ENCODE measurements at regions not wholly inside any gene's neighbourhood (a gene's known extent, or its start where the extent isn't known, plus 50 kb on each side); places are given as distances from the start of the nearest gene placed in this dataset.

GRCh38 chr2:238774071-238774470, 73.8 kb upstream of the TWIST2 start:
- TF ChIP-seq ZNF565 (CRISPR knock-in tag; conservative IDR thresholded peaks at IDR 0.05; ENCODE audit: low read depth) (no peak), ZNF8 (CRISPR knock-in tag; IDR thresholded peaks at IDR 0.05) (no peak), BACH2 (CRISPR knock-in tag; IDR thresholded peaks at IDR 0.05; ENCODE audit: borderline replicate concordance) (no peak), ZNF70 (CRISPR knock-in tag; IDR thresholded peaks at IDR 0.05) (no peak), TCF4 (CRISPR knock-in tag; IDR thresholded peaks at IDR 0.05; ENCODE audit: borderline replicate concordance) (no peak), GLIS3 (CRISPR knock-in tag; IDR thresholded peaks at IDR 0.05) (no peak), ZFP3 (CRISPR knock-in tag; IDR thresholded peaks at IDR 0.05) (no peak), CSDC2 (CRISPR knock-in tag; IDR thresholded peaks at IDR 0.05) (no peak), PPARA (CRISPR knock-in tag; IDR thresholded peaks at IDR 0.05; ENCODE audit: borderline replicate concordance) (no peak), SNAI2 (CRISPR knock-in tag; IDR thresholded peaks at IDR 0.05) (no peak)
- TF ChIP-seq, protein P1, sequence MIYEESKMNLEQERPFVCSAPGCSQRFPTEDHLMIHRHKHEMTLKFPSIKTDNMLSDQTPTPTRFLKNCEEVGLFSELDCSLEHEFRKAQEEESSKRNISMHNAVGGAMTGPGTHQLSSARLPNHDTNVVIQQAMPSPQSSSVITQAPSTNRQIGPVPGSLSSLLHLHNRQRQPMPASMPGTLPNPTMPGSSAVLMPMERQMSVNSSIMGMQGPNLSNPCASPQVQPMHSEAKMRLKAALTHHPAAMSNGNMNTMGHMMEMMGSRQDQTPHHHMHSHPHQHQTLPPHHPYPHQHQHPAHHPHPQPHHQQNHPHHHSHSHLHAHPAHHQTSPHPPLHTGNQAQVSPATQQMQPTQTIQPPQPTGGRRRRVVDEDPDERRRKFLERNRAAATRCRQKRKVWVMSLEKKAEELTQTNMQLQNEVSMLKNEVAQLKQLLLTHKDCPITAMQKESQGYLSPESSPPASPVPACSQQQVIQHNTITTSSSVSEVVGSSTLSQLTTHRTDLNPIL (CRISPR knock-in tag; IDR thresholded peaks at IDR 0.05; ENCODE audit: low read depth): no peak
- TF ChIP-seq, protein P2, sequence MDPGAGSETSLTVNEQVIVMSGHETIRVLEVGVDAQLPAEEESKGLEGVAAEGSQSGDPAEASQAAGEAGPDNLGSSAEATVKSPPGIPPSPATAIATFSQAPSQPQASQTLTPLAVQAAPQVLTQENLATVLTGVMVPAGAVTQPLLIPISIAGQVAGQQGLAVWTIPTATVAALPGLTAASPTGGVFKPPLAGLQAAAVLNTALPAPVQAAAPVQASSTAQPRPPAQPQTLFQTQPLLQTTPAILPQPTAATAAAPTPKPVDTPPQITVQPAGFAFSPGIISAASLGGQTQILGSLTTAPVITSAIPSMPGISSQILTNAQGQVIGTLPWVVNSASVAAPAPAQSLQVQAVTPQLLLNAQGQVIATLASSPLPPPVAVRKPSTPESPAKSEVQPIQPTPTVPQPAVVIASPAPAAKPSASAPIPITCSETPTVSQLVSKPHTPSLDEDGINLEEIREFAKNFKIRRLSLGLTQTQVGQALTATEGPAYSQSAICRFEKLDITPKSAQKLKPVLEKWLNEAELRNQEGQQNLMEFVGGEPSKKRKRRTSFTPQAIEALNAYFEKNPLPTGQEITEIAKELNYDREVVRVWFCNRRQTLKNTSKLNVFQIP (CRISPR knock-in tag; IDR thresholded peaks at IDR 0.05; ENCODE audit: borderline replicate concordance, low read depth): no peak
- no peak for ATAC-seq

DNA sequence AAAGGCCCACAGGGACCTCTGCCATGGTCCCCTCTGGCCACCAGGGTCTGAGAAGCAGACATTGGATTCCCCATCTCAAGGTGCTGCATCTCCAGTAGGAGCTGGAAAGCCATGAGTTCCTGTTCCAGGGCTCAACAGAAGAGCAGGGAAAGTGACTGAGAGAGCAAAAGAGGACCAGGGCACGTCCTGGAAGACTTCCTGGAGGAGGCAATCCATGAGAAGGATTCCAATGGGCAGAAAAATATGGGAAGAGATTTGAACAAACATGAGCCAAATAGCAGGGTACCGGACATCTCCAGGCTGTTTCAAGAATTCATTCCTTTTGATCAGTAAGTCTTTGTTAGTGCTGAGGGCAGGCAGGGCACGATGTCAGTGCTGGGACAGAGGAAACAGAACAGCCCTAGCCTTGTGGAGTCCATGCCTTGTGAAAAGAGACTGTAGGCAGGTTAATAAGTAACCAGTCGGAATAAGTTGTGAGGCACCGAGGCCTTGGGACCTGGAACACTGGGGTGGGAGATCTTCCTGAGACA, 72.8 kb upstream of the TWIST2 start:
- TF ChIP-seq ISL1 (CRISPR knock-in tag; IDR thresholded peaks at IDR 0.05) (no peak), TOX (CRISPR knock-in tag; IDR thresholded peaks at IDR 0.05; ENCODE audit: borderline replicate concordance) (no peak), ESRRG (CRISPR knock-in tag; IDR thresholded peaks at IDR 0.05) (no peak), CSDC2 (CRISPR knock-in tag; IDR thresholded peaks at IDR 0.05) (no peak), SNAI2 (CRISPR knock-in tag; IDR thresholded peaks at IDR 0.05) (no peak), PATZ1 (CRISPR knock-in tag; IDR thresholded peaks at IDR 0.05; ENCODE audit: borderline replicate concordance) (no peak), ZFP3 (CRISPR knock-in tag; IDR thresholded peaks at IDR 0.05) (no peak), PPARA (CRISPR knock-in tag; IDR thresholded peaks at IDR 0.05; ENCODE audit: borderline replicate concordance) (no peak), TCF4 (CRISPR knock-in tag; IDR thresholded peaks at IDR 0.05; ENCODE audit: borderline replicate concordance) (no peak), ZC3H10 (CRISPR knock-in tag; IDR thresholded peaks at IDR 0.05) (no peak), ZNF70 (CRISPR knock-in tag; IDR thresholded peaks at IDR 0.05) (no peak), ZNF565 (CRISPR knock-in tag; conservative IDR thresholded peaks at IDR 0.05; ENCODE audit: low read depth) (no peak), CSRNP3 (CRISPR knock-in tag; IDR thresholded peaks at IDR 0.05) (no peak), ZFP30 (CRISPR knock-in tag; IDR thresholded peaks at IDR 0.05) (no peak), ARNTL (CRISPR knock-in tag; IDR thresholded peaks at IDR 0.05; ENCODE audit: borderline replicate concordance, low read depth) (no peak), ZNF8 (CRISPR knock-in tag; IDR thresholded peaks at IDR 0.05) (no peak), OSR1 (CRISPR knock-in tag; IDR thresholded peaks at IDR 0.05) (no peak), BACH2 (CRISPR knock-in tag; IDR thresholded peaks at IDR 0.05; ENCODE audit: borderline replicate concordance) (no peak)
- TF ChIP-seq, protein P2 (CRISPR knock-in tag; IDR thresholded peaks at IDR 0.05; ENCODE audit: borderline replicate concordance, low read depth): no peak
- TF ChIP-seq, protein P1 (CRISPR knock-in tag; IDR thresholded peaks at IDR 0.05; ENCODE audit: low read depth): no peak

More for the DNA sequence above, 72.8 kb upstream of the TWIST2 start:
- no peak for ATAC-seq
